MM.1S (cell line): ENCODE measurements at regions not wholly inside any gene's neighbourhood (a gene's known extent, or its start where the extent isn't known, plus 50 kb on each side); places are given as distances from the start of the nearest gene placed in this dataset.
"Not testable (repeated sequence)": the region's sequence is repeated elsewhere in the genome, so short reads cannot be mapped to it uniquely, and the experiment has no call there.

Source experiments
- DNase-seq: peaks from one replicate; pipeline ENCODE4 v3.0.0-alpha.2; 2015
- H2AFZ ChIP-seq: fragments of 300-600 bp; sonication (generic); 2 replicates; pipeline ENCODE4 v1.6.0; 2016; ENCODE audit warnings: antibody characterized with exemption, low read length
- H3F3A ChIP-seq: fragments of 300-600 bp; sonication (generic); 2 replicates; pipeline ENCODE4 v1.6.1; 2016; ENCODE audit warnings: mild to moderate bottlenecking, antibody characterized with exemption, low read length, moderate library complexity, mixed read lengths; ENCODE audit not compliant: insufficient read depth
- H3K27ac ChIP-seq: fragments of 300-600 bp; sonication (generic); 2 replicates; pipeline ENCODE4 v1.5.1; 2016; ENCODE audit warnings: mild to moderate bottlenecking, low read length
- H3K27me3 ChIP-seq: fragments of 300-600 bp; sonication (generic); replicated peaks from 2 replicates; pipeline ENCODE4 v1.6.0; 2016; ENCODE audit warnings: low read length; ENCODE audit not compliant: insufficient read depth
- H3K36me3 ChIP-seq: fragments of 300-600 bp; sonication (generic); replicated peaks from 2 replicates; pipeline ENCODE4 v1.6.1; 2016; ENCODE audit warnings: mild to moderate bottlenecking, low read length, mixed read lengths; ENCODE audit not compliant: insufficient read depth
- H3K4me1 ChIP-seq: fragments of 300-600 bp; sonication (generic); 2 replicates; pipeline ENCODE4 v1.6.1; 2016; ENCODE audit warnings: low read length, mixed read lengths
- H3K4me2 ChIP-seq: fragments of 300-600 bp; sonication (generic); 2 replicates; pipeline ENCODE4 v1.6.0; 2016; ENCODE audit warnings: low read depth, low read length
- H3K4me3 ChIP-seq: fragments of 300-600 bp; sonication (generic); 2 replicates; pipeline ENCODE4 v1.5.1; 2016; ENCODE audit warnings: low read length, mixed read lengths
- H3K79me2 ChIP-seq: fragments of 300-600 bp; sonication (generic); 2 replicates; pipeline ENCODE4 v1.6.1; 2016; ENCODE audit warnings: mixed run types, low read length, mixed read lengths
- H3K9ac ChIP-seq: fragments of 300-600 bp; sonication (generic); 2 replicates; pipeline ENCODE4 v1.6.1; 2016; ENCODE audit warnings: low read length, mixed read lengths
- H3K9me2 ChIP-seq: fragments of 300-600 bp; sonication (generic); replicated peaks from 2 replicates; pipeline ENCODE4 v1.6.1; 2016; ENCODE audit warnings: mild to moderate bottlenecking, low read length, mixed read lengths; ENCODE audit not compliant: insufficient read depth
- H3K9me3 ChIP-seq: fragments of 300-600 bp; sonication (generic); replicated peaks from 2 replicates; pipeline ENCODE4 v1.6.1; 2016; ENCODE audit warnings: mild to moderate bottlenecking, low read length, mixed read lengths; ENCODE audit not compliant: insufficient read depth
- H4K20me1 ChIP-seq: fragments of 300-600 bp; sonication (generic); 2 replicates; pipeline ENCODE4 v1.6.1; 2016; ENCODE audit warnings: mild to moderate bottlenecking, low read length, moderate library complexity, mixed read lengths; ENCODE audit not compliant: insufficient read depth
- CTCF ChIP-seq: fragments of 300-600 bp; sonication (generic); IDR thresholded peaks from 2 replicates; pipeline ENCODE4 v1.5.1; 2016; ENCODE audit warnings: antibody characterized with exemption, low read length, mixed read lengths
- EZH2 ChIP-seq: fragments of 300-600 bp; sonication (generic); optimal IDR thresholded peaks from 2 replicates; pipeline ENCODE3; 2017; ENCODE audit warnings: low read depth, mild to moderate bottlenecking, antibody characterized with exemption, low read length, mixed read lengths
- EZH2phosphoT487 ChIP-seq: fragments of 300-600 bp; sonication (generic); IDR thresholded peaks from 2 replicates; pipeline ENCODE4 v1.6.1; 2018; ENCODE audit warnings: antibody characterized with exemption, low read length

- TF ChIP-seq EZH2phosphoT487 = no peak
- no peak for TF ChIP-seq EZH2
- no peak for TF ChIP-seq CTCF
- no peaks in the 10 kb centered on the region for H3K4me1 ChIP-seq
- no peaks in the 10 kb centered on the region for H3K79me2 ChIP-seq
- H3K4me3 ChIP-seq = no peak overlapping the region
- H3K27ac ChIP-seq = no peak overlapping the region
- H3K9me3 ChIP-seq = no peaks in the 10 kb centered on the region
- no peaks in the 10 kb centered on the region for H4K20me1 ChIP-seq
- H3K36me3 ChIP-seq = no peaks in the 10 kb centered on the region
- no peak for DNase-seq
- H3K27me3 ChIP-seq = no peaks in the 10 kb centered on the region
- no peak overlapping the region for H3K4me2 ChIP-seq
- no peak overlapping the region for H3K9ac ChIP-seq
- H3F3A ChIP-seq = no peaks in the 10 kb centered on the region
- no peak overlapping the region for H2AFZ ChIP-seq
- no peaks in the 10 kb centered on the region for H3K9me2 ChIP-seq
Measured at GRCh38 chr15:87669846-87670245, 586.7 kb downstream of the NTRK3 start.

GRCh38 chr15:87668768-87669564 lies 587.6 kb downstream of the NTRK3 start:
- H3K4me3 ChIP-seq, H3K79me2 ChIP-seq, DNase-seq, H3F3A ChIP-seq, H3K27me3 ChIP-seq, H4K20me1 ChIP-seq, H3K9me3 ChIP-seq, H3K9ac ChIP-seq, H3K36me3 ChIP-seq, H3K27ac ChIP-seq, H3K4me2 ChIP-seq, H2AFZ ChIP-seq, H3K9me2 ChIP-seq, H3K4me1 ChIP-seq: not testable (repeated sequence)

- Histone ChIP-seq H4K20me1 (no peaks in the 10 kb centered on the region), H3K27me3 (no peaks in the 10 kb centered on the region), H3K79me2 (no peaks in the 10 kb centered on the region), H3K9ac (no peak overlapping the region), H3K4me2 (no peak overlapping the region), H3K4me1 (no peaks in the 10 kb centered on the region), H3F3A (no peaks in the 10 kb centered on the region), H3K4me3 (no peak overlapping the region), H3K9me2 (no peaks in the 10 kb centered on the region), H2AFZ (no peak overlapping the region), H3K27ac (no peak overlapping the region), H3K9me3 (no peaks in the 10 kb centered on the region), H3K36me3 (no peaks in the 10 kb centered on the region)
- no peak for DNase-seq
- no peak for TF ChIP-seq EZH2phosphoT487
- no peak for TF ChIP-seq EZH2
- no peak for TF ChIP-seq CTCF
Measured at GRCh38 chr15:87667643-87668042, 588.9 kb downstream of the NTRK3 start.

- Histone ChIP-seq H3K9ac (no peak overlapping the region), H2AFZ (no peak overlapping the region), H3K4me1 (no peaks in the 10 kb centered on the region), H3F3A (no peaks in the 10 kb centered on the region), H3K27me3 (no peaks in the 10 kb centered on the region), H3K9me3 (no peaks in the 10 kb centered on the region), H4K20me1 (no peaks in the 10 kb centered on the region), H3K9me2 (no peaks in the 10 kb centered on the region), H3K36me3 (no peaks in the 10 kb centered on the region), H3K4me2 (no peak overlapping the region), H3K27ac (no peak overlapping the region), H3K79me2 (no peaks in the 10 kb centered on the region), H3K4me3 (no peak overlapping the region)
- no peak for TF ChIP-seq EZH2phosphoT487
- TF ChIP-seq CTCF = no peak
- TF ChIP-seq EZH2 = no peak
- DNase-seq = no peak
Measured at GRCh38 chr15:87662575-87662974, 594.0 kb downstream of the NTRK3 start.
